GM18951 (cell line): ENCODE measurements at regions not wholly inside any gene's neighbourhood (a gene's known extent, or its start where the extent isn't known, plus 50 kb on each side); places are given as distances from the start of the nearest gene placed in this dataset.

Experiments used
- POLR2A ChIP-seq: IDR thresholded peaks from 4 replicates; pipeline ENCODE4 v1.6.1; 2011; ENCODE audit warnings: mild to moderate bottlenecking; ENCODE audit not compliant: insufficient read length, insufficient read depth; ENCODE audit errors: extremely low read depth
- in situ Hi-C: fragments of 300-500 bp; cut with MboI; formaldehyde crosslinking; loops from one replicate; pipeline ENCODE4 v1.12.0; 2022; ENCODE audit warnings: low sequenced_read_pairs, mixed read lengths, inconsistent platforms; ENCODE audit not compliant: unreplicated experiment

DNA sequence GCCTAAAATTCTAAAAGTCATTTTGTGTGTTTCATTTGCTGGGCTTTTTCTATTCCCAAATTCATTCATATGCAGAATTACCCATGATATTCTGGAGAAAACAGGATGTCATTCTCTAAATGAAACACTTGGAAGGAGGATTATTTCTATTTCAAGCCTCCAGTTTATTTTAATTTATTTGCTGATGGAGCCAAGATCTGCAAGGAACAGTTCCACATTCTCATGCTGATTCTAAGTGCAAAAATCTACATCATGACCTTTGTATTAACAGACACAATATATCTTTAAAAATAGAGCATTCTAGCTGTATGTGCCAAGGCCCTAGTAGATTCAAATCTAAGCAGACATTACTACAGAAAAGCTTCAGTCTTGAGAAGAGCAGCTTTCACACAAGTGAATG is 51.3 kb upstream of the KCND2 start:
- TF ChIP-seq POLR2A: no peak
- in situ Hi-C loops: no loop called here
